Epithelial cell of prostate (primary cell): ENCODE measurements at regions not wholly inside any gene's neighbourhood (a gene's known extent, or its start where the extent isn't known, plus 50 kb on each side); places are given as distances from the start of the nearest gene placed in this dataset.
"Not testable (repeated sequence)": the region's sequence is repeated elsewhere in the genome, so short reads cannot be mapped to it uniquely, and the experiment has no call there.

ENCODE experiments used
- DNase-seq: peaks from one replicate; pipeline ENCODE4 v3.0.0-alpha.2; 2011; ENCODE audit warnings: low read depth, low spot score
- H3K27ac ChIP-seq: fragments of 450-650 bp; 2 replicates; pipeline ENCODE4 v1.5.1; 2017; ENCODE audit warnings: mild to moderate bottlenecking

DNA sequence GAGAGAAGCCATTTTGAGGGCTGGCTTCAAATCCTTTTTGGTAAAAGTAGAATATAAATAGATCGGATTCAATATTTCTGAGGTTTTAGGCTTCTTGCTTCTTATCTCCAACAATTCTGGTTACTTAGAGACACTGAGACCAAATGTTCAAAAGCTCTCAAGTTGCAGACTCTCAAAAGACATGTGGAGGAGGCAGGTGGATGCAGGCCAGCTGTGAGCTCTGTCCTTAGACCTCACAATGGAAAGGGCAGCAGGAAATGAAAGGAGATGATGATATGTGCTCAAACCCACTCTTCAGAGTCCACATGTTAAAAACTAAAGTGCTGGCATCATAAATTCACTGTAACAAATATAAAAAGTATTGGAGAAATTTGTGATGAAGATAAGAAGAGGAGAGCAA, 424.9 kb upstream of the ALCAM start:
- H3K27ac ChIP-seq, result no peak overlapping the region
- DNase-seq, result no peak

DNA sequence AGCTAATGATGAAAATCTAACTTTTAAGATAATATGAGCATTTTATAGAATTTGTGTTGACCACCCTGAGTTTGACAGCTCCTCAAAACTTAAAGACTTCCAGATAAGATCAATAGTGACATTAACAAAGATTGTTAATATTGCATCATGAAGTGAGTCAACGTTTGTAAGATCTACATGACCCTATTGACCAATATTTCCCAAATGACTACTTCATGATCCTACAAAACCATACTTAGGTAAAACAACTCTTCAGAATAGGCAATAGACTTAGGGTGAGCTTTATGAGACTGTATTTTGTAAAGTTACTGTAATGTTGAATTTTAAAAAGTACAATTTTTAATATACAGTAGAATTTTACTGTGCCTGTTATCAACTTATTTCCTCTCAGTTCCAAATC, 422.7 kb upstream of the ALCAM start:
- no peak overlapping the region for H3K27ac ChIP-seq
- no peak for DNase-seq

DNA sequence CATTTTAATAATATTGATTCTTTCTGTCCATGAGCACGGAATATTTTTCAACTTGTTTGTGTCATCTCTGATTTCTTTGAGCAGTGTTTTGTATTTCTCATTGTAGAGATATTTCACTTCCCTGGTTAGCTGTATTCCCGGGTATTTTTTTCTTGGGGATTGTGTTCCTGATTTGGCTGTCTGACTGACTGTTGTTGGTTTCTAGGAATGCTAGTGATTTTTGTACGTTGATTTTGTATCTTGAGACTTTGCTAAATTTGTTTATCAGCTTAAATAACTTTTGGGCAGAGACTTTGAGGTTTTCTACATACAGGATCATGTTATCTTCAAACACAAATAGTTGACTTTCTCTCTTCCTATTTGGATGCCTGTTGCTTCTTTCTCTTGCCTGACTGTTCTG, 418.8 kb upstream of the ALCAM start:
- H3K27ac ChIP-seq, result no peak overlapping the region
- DNase-seq, result no peak

DNA sequence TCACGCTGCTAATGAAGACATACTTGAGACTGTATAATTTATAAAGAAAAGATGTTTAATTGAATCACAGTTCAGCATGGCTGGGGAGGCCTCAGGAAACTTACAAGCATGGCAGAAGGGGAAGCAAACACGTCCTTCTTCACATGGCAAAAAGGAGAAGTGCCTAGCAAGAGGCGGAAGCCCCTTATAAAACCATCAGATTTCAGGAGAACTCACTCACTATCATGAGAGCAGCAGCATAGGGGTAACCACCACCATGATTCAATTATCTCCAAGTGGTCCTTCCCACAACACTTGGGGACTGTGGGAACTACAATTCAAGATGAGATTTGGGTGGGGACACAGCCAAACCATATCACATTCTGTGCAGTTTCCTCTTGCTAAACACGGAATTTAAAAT, 416.9 kb upstream of the ALCAM start:
- DNase-seq, H3K27ac ChIP-seq: not testable (repeated sequence)

DNA sequence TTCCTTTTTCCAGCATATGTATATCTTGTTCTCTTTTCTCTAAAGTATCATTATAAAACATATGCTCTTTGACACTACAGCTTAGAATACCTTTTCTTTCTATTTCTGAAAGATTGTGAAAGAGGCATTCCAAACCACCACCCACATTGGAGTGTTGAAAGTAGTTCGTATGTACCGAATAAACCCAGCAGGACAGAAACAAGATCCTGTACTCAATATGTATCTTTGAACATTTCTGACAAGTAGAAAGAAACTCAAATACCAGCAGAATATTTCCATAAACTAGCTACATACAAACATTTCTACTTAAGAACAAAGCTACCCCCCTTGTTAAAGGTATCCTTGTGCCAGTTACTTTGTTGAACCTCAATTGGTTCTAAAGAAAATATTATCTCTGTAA, 415.3 kb upstream of the ALCAM start:
- H3K27ac ChIP-seq, result no peak overlapping the region
- DNase-seq, result no peak

DNA sequence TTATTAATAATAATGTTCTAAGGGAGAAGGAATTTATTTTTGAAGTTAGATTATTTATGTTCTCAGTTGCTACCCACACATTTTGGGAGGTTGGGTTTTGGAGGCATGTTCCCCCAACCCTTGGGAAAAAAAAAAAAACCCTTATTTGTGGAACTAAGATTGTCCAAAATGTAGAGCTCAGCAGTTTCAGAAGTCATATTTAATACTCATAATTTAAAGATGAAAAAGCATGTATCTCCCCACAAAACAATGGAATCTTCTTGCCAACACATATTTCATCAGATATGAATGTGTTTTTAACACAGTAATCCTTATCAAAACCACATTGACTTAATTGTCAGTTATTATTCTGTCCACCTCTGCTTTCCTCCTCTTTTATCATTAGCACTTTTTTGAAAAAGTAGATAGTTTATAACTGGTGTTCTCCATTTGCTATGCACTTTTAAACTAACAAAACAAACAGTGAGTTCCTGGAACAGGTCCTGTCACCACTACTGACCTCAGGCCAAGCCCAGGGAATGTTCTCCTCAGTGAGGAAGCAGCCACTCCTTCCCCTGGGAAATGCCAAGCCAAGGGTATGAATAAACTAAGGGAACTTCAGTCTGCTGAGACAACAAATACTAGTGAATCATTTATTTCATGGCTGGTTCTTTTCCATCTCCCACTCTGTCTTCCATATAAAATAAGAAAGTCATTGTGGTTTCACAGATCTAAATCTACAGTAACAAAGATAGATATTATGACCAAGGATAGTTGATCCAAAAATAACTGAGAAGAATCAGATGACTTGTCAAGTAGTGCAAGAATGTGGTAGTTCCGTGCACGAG, 414.4 kb upstream of the ALCAM start:
- H3K27ac ChIP-seq, result peak overlapping the region; percentile 53

DNA sequence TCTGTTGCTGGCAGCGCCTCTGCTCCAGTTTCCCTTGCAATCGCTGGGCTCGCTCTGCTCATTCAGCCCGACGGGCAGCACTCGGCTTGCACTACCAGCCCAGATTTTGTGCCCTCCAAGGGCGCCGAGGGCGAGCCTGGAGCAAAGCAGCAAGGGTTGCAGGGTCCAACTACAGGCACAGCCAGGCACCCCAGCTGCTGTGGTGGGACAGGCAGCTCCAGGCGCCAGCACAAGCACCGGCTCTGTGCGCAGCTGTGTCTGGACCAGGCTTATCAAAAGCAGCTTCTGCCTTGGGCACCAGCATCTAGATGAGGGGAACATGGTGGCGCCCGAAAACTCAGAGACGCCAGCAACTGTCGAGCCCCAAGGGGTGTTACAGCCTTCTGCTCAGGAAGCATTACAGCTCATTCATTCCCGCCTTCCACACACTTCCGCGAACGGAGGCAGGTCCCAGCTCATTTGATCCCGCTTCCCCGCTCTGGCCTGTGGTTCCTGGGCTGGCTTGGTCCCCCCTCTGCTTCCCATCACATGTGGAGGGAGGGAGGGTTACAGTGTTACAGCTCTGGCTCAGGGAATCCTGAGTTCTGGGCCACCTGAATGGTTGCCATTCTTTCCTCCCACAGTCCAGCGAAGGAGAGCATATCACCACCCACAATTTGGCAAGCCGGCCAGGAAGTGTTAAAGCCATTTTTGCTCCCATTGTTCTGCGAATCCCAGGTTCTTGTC, 409.9 kb upstream of the ALCAM start:
- DNase-seq, result no peak
- no peak overlapping the region for H3K27ac ChIP-seq

More for the DNA sequence above, 414.4 kb upstream of the ALCAM start:
- DNase-seq, result peak; percentile 62

GRCh38 chr3:104960579-104960978, 406.1 kb upstream of the ALCAM start:
- no peak for DNase-seq
- no peak overlapping the region for H3K27ac ChIP-seq

DNA sequence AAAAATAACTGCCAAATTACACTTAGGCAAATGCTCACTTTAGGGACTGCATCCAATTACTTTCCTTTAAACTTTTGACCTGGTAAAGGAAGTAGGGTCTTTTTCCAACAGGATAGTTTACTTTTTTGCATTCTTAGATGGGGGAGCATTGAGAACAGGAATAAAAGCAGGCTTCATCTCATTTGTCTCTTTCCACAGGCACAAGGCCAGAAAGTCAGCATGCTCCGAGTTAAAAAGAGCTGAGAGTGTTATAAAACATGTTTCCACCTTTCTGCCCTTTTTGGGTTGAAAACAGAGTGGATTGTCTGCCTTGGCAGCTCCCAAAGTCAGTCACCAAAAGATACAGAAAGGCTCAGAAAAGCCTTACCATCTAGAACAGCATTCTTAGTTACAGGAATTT, 404.9 kb upstream of the ALCAM start:
- no peak overlapping the region for H3K27ac ChIP-seq
- no peak for DNase-seq

DNA sequence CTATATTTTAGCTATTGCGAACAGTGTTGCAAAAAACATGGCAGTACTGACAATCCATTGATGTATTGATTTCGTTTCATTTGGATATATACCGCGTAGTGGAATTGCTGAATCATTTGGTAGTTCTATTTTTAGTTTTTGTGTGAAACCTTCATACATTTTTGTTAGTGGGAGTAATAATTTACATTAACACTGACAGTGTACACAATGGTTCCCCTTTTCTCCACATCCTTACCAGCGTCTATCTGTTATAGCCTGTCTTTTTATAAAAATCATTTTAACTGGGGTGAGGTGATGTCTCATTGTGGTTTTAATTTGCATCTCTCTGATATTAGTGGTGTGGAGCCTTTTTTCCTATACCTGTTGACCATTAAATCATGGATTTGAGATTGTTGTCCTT, 392.4 kb upstream of the ALCAM start:
- no peak for DNase-seq
- no peak overlapping the region for H3K27ac ChIP-seq

- no peak overlapping the region for H3K27ac ChIP-seq
- DNase-seq, result no peak
Measured at GRCh38 chr3:104977719-104978118, 389.0 kb upstream of the ALCAM start.

GRCh38 chr3:104982130-104982529, 384.6 kb upstream of the ALCAM start:
- DNase-seq, result no peak

DNA sequence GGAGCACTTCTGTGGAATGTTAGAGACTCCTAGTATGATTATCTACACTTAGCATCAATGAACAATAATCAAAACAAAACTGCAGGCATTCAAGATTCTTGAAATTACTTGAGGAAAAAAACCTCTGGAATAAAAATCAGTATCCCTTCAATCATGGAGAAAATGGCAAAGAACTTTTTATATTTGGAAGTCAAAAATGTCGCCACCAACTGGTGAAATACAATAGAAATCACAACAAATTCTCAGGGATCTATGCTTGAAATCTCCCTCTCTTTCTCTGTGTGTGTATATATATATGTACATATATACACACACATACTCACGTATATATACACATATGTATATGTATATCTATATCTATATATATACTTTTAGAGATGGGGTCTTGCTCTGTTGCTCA, 378.9 kb upstream of the ALCAM start:
- no peak for DNase-seq
- H3K27ac ChIP-seq, result no peak overlapping the region

More at GRCh38 chr3:104982130-104982529, 384.6 kb upstream of the ALCAM start:
- no peak overlapping the region for H3K27ac ChIP-seq

- DNase-seq, result no peak
- no peak overlapping the region for H3K27ac ChIP-seq
Measured at GRCh38 chr3:104988496-104988895, 378.2 kb upstream of the ALCAM start.

- no peak overlapping the region for H3K27ac ChIP-seq
- no peak for DNase-seq
Measured at GRCh38 chr3:104989878-104990277, 376.8 kb upstream of the ALCAM start.

DNA sequence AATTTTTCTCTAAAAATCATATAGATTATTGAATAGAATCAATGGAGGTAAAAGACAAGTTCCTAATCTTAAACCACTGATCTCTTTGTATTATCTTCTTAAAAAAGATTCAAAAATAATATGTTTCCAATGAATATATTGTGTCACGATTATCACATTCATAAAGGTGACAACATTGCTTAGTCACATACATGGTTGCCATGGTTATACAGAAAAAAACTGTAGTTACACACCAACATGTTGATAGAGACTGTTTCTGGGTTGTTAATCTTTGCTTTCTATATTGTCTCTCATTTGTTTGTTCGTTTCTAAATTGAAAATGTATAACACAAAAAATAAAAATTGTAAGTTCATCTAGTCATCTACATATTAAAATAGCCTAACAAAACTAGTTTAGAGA, 376.0 kb upstream of the ALCAM start:
- H3K27ac ChIP-seq, result no peak overlapping the region
- DNase-seq, result no peak

- no peak overlapping the region for H3K27ac ChIP-seq
- DNase-seq, result no peak
Measured at GRCh38 chr3:104992676-104993075, 374.0 kb upstream of the ALCAM start.

- DNase-seq, result no peak
Measured at GRCh38 chr3:105006164-105006563, 360.5 kb upstream of the ALCAM start.

DNA sequence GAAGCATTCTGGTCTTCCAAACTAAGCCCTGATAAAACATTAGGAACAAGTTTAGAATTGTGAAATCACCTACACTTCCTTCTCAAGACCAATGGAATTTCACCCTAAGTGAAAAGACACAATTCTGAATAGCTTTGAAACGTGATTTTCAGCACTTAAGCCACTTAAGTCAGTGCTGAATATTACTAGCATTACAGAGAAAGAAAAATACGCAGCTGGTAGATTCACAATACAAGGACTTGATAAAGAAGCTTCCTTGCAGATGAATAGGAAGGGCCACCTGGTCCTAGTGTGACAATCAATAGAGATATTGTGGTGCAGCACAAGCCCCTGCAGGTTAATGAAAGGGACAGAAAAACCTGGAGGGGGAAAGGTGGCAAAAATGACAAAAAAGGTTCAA, 353.1 kb upstream of the ALCAM start:
- no peak for DNase-seq
- H3K27ac ChIP-seq, result no peak overlapping the region

More at GRCh38 chr3:105006164-105006563, 360.5 kb upstream of the ALCAM start:
- H3K27ac ChIP-seq, result no peak overlapping the region

GRCh38 chr3:105014631-105015030, 352.1 kb upstream of the ALCAM start:
- H3K27ac ChIP-seq, result no peak overlapping the region
- DNase-seq, result no peak

GRCh38 chr3:105022813-105023212, 343.9 kb upstream of the ALCAM start:
- no peak overlapping the region for H3K27ac ChIP-seq
- DNase-seq, result no peak

DNA sequence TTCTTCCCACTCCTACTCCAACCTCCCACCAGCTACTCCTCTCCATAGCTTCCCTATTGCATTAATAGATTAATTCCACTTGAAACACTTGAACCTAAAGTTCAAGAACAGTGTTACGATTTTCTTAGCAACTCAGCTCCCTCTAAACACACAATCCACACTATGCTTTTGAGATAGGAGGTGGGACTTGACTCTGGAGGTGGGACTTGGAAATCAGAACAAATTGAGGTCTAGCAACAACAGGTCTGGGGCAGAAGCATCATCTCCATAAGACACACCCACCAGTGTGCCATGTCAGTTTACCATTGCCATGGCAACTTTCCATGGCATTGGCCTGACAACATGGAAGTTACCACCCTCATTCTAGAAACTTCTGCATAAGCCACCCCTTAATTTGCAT, 336.5 kb upstream of the ALCAM start:
- no peak overlapping the region for H3K27ac ChIP-seq

More for the DNA sequence above, 336.5 kb upstream of the ALCAM start:
- no peak for DNase-seq
